GM12865 (cell line): ENCODE measurements at regions not wholly inside any gene's neighbourhood (a gene's known extent, or its start where the extent isn't known, plus 50 kb on each side); places are given as distances from the start of the nearest gene placed in this dataset.
"Not testable (repeated sequence)": the region's sequence is repeated elsewhere in the genome, so short reads cannot be mapped to it uniquely, and the experiment has no call there.

Experiments
- DNase-seq: peaks from one replicate; pipeline ENCODE4 v3.0.0; 2010; ENCODE audit warnings: low read depth
- H3K4me3 ChIP-seq: 2 replicates; pipeline ENCODE4 v1.5.1; 2011; ENCODE audit warnings: mild to moderate bottlenecking, low read depth, low read length, control low read depth
- TF ChIP-seq, protein P1 (sequence below): IDR thresholded peaks from 2 replicates; pipeline ENCODE4 v1.5.1; 2011; ENCODE audit warnings: low read length, control low read depth, low read depth, inconsistent platforms; ENCODE audit not compliant: insufficient read depth; ENCODE audit errors: missing control alignments

DNA sequence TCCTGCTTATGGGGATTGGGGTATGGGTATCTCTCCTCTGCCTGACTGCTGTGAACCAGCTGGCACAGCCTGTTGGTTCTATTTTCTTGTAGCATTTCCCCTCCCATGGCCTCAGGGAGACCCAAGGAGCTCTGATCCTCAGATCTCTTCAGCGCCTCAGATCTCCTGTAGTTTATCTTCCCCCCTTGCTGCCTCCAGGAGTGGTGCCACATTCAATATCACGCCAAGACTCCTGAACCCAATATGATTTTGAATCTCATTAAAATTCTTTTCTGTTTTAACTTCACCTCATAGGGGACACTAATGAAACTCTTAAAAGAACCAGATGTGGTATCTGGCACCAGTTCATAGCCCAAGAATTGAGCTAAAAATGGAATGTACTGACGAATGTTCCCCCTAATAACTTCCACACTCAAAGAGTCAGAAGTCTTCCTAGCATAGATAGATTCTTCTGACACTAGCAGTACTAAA is 59.6 kb upstream of the LIFR start:
- TF ChIP-seq, protein P1, sequence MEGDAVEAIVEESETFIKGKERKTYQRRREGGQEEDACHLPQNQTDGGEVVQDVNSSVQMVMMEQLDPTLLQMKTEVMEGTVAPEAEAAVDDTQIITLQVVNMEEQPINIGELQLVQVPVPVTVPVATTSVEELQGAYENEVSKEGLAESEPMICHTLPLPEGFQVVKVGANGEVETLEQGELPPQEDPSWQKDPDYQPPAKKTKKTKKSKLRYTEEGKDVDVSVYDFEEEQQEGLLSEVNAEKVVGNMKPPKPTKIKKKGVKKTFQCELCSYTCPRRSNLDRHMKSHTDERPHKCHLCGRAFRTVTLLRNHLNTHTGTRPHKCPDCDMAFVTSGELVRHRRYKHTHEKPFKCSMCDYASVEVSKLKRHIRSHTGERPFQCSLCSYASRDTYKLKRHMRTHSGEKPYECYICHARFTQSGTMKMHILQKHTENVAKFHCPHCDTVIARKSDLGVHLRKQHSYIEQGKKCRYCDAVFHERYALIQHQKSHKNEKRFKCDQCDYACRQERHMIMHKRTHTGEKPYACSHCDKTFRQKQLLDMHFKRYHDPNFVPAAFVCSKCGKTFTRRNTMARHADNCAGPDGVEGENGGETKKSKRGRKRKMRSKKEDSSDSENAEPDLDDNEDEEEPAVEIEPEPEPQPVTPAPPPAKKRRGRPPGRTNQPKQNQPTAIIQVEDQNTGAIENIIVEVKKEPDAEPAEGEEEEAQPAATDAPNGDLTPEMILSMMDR = no peak
- no peak for DNase-seq
- H3K4me3 ChIP-seq = no peak overlapping the region

DNA sequence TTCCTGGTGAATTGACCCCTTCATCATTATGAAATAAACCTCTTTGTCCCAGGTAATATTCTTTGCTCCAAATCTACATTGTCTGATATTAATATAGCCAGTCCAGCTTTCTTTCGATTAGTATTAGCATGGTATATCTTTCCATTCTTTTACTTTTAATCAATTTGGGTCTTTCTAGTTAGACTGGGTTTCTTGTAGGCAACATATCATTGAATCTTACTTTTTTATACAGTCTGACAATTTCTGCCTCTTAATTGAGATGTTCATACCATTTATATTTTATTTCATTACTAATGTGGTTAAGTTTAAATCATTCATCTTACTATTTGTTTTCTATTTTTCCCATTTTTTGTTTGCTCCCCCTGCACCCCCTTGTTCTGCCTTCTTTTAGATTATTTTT is 61.7 kb upstream of the LIFR start:
- no peak overlapping the region for H3K4me3 ChIP-seq
- TF ChIP-seq, protein P1 = no peak
- no peak for DNase-seq

DNA sequence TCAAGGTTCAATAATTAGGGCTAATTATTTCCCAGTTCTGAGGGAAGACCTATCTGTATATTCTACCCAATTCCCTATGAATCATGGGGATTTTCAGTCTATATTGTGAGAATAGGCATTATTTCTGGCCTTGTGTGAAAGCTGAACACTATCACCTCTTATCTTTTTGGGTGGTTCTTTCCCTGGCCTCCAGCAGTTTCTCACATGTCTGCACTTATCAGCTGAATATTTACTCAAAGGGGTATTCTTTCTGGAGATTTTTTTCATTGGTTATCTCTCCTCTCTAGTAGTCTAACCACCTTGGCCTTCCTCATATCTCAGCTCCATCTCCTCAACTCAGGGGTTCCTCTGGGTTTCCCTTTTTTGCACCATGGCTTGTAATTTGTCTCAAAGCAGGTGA is 64.9 kb upstream of the LIFR start:
- no peak overlapping the region for H3K4me3 ChIP-seq
- TF ChIP-seq, protein P1 = no peak
- DNase-seq = no peak

DNA sequence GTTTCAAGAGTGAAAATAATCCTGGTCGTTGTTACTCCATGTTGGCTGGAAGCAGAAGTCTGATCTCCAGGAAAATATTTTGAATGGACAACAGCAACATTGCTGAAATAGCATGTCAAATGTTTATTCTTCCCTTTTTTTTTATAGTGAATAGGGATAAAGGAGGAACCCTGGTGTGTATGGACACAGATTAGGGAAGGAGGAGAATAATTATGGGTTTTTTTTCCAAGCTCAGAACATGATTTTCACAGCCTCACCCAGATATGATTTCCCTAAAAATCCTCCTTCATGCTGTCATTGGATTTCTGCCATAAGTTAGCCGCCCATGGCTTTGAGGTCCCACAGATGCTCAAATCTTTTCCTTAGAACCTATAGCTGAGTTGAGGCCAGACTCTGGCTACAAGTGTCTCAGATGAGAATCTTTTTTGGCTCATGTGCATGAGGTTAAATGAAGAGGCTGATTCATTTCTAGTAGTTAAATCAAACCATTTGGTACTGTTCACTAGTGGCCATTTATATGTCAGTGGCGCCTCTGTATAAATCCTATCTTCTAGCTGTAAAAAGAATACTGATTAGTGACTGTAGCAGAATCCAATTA is 65.5 kb upstream of the LIFR start:
- DNase-seq = no peak
- H3K4me3 ChIP-seq = no peak overlapping the region
- TF ChIP-seq, protein P1 = no peak

DNA sequence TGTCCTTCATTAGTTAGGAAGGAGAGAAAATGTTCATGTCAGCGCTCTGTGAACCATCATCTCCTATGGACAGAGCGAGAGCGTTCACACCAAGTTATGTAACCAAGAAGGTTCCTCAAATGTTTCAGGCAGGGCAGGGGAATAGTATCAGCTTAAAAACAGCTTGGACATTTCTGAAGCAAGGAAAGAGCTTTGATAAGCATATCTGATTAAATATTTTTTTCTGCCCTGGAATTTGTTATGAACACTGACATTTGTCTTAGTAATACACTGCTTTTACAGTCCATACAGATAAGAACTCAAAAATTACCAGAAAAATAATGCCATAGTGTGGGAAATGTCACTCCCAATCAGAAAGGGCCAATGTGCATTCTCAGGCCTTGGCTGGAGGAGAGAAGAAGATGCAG is 66.3 kb upstream of the LIFR start:
- H3K4me3 ChIP-seq = no peak overlapping the region
- TF ChIP-seq, protein P1 = no peak
- no peak for DNase-seq

DNA sequence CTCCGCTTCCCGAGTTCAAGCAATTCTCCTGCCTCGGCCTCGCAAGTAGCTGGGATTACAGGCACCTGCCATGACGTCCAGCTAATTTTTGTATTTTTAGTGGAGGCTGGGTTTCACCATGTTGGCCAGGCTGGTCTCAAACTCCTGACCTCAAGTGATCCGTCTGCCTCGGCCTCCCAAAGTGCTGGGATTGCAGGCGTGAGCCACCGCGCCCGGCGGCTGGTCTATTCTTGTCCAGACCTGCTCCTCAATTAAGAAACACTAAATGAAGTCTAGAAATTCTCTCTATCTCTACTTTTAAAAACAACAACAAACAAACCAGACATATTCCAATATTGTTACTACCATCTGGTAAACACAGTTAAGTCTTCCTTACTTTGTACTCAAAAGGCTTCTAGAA is 68.1 kb upstream of the LIFR start:
- H3K4me3 ChIP-seq, DNase-seq: not testable (repeated sequence)

DNA sequence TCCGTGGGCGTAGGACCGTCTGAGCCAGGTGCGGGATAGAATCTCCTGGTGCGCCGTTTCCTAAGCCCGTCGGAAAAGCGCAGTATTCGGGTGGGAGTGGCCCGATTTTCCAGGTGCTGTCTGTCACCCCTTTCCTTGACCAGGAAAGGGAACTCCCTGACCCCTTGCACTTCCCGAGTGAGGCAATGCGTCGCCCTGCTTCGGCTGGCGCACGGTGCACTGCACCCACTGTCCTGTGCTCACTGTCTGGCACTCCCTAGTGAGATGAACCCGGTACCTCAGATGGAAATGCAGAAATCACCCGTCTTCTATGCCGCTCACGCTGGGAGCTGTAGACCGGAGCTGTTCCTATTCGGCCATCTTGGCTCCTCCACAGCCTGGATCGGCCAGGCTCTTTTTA is 74.9 kb upstream of the LIFR start:
- H3K4me3 ChIP-seq, DNase-seq: not testable (repeated sequence)

DNA sequence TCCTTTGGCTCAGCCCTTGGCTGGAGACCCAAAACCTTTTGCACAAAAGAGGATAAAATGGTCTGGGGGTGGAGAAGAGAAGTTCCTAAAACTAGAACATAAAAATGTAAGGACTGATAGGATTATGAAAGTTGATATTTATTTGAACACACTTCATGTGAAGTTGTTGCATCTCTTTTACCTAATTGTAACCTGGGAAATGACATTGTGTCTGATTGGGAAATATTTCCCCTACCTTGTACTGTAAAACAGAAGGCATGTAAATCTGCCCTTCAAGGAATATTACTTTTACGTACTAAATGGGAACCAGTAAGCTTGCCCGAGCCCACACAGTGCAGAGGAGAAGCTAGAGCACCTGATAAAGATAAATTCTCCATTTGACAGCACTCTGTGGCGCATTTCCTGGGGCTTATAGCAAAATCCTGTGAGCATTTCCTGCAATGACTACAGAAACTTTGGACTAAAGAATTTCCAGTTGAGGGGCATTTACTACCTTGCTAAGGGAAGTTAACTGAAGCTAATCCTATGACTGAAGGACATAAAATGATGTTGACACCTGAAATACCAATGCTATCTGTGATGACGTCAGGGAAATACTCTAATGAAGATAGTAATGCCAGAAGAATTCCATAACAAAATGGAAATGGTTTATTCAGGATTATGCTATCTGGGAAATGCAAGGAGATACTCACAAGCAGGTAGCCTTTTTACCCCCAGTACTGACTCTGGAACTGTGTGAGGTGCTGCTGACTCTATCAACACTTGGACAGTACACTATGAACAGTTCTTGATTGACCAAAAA is 78.3 kb upstream of the LIFR start:
- DNase-seq = no peak
- H3K4me3 ChIP-seq = no peak overlapping the region
- TF ChIP-seq, protein P1 = no peak
